Fibroblast of skin of abdomen (primary cell): ENCODE measurements at regions not wholly inside any gene's neighbourhood (a gene's known extent, or its start where the extent isn't known, plus 50 kb on each side); places are given as distances from the start of the nearest gene placed in this dataset.

ENCODE experiments used
- DNase-seq: peaks from one replicate; pipeline ENCODE4 v3.0.0-alpha.2; 2013

DNA sequence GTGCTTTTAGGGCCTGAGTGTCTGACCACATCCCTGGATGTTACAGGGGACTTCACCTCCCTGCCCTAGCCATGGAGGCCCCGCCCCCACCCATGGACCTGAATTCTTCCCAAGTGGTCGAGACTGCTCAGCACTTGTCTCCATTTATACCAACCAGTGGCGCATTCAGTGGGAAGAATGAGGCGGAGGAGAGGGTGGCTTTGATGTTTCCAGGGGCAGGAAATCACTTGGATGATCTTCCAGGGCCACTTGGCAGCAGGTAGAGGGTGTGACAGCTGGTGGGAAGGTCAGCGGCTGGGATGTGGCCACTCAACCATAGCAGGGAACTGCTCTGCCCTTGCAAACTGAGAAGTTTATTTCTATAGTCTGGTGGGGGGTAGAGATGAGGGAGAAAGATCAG, 155.1 kb upstream of the BLID start:
- no peak for DNase-seq

- DNase-seq: no peak
Measured at GRCh38 chr11:122270535-122270934, 154.5 kb upstream of the BLID start.

GRCh38 chr11:122269824-122270223, 153.8 kb upstream of the BLID start:
- no peak for DNase-seq

- DNase-seq: no peak
Measured at GRCh38 chr11:122268601-122269130, 152.7 kb upstream of the BLID start.

DNA sequence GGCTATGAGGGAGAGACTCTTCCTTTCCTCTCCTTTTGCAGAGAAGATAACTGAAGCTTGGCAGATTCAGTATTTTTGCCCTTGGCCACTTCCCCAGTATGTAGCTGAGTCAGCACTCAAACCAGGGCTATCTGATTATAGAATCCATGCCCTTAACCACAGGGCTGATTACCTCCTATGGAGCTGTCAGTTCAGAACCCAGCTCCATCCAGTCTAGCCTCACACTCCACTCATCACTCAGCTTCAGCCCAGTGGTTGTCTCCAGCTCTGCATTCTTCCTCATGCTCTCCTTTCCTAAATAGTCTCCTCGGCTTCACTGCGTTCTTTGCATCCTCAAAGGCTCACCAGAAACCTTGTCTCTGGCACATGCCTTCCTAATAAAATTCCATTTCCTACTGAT, 151.6 kb upstream of the BLID start:
- peak; percentile 94 for DNase-seq

DNA sequence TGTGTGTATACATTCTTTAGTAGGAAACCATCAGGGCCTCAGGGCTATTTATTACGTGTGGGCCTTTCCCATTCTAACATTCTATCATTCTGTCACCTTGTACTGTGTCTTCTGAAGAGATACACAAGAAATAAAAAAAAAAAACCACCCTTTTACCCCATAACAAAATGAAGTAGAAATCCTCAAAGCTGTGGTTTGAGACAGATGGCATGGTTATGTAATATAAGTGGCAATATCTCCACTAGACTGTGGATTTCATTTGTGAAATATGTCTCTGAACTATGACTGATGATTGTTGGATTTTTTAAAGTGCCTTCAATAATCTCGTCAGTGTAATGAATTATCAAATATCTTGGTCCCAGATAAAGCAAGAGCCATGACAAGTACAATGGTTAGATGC, 150.0 kb upstream of the BLID start:
- no peak for DNase-seq

- no peak for DNase-seq
Measured at GRCh38 chr11:122264121-122264520, 148.1 kb upstream of the BLID start.

- DNase-seq: no peak
Measured at GRCh38 chr11:122261546-122261945, 145.5 kb upstream of the BLID start.

DNA sequence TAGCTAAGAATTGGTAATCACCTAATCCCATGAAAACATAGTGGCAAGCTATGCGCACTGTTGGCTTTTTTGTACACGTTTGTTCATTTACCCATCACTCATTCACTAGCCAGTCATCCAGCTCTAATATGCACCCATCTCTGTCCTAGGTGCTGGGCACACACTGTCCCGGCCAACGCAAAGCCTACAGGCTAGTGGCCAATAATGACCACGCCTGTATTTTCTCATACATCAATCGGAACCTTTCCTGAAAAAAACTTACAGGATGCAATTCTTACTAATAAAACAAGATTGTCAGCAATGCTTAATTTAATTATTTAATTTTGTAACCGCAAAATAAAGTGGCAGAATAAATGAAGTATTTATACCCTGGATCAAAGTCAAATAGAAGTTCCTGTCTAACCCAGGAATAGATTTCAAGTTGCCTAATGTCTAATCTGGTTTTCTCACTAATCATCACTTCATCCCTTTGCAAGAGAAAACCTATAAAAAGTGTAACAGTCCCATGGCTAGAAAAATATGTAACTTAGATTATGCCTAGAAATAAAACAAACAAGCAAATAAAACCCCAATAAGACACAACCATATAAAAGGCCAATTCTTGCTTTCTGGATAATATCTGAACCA, 143.3 kb upstream of the BLID start:
- no peak for DNase-seq

DNA sequence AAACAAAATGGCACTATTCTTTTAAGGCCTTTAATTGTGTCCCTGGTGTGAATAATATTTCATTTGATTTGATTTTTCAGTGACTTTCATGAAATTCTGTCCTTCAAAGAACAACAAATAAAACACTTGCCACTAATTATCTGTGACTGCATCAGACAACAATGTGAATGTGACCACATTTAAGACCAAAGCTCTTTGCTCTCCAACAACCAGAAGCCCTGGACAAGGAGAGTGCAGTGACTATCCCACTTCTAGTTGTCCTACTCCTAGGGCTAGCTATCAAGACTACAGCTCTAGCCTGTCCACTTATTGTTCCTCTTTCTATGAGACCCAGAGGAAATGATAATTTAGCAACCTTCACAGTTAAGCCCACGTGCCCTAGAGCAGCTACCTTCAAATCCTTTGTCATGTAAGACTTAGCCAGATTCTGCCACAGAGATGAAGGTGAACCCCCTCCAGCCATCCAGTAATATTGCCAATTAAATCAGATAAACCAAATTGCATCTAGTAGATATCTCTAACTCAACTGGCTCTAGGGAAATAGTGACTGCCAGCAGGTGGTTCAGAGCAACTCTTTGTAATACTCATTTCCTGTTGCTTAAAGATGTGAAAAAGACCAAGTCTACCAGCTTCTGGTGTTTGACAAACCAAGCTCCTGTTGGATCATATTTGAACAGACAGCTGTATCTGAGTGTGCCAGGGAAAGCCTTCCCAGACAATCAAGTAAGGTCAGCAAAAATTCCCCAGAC, 142.6 kb upstream of the BLID start:
- no peak for DNase-seq

DNA sequence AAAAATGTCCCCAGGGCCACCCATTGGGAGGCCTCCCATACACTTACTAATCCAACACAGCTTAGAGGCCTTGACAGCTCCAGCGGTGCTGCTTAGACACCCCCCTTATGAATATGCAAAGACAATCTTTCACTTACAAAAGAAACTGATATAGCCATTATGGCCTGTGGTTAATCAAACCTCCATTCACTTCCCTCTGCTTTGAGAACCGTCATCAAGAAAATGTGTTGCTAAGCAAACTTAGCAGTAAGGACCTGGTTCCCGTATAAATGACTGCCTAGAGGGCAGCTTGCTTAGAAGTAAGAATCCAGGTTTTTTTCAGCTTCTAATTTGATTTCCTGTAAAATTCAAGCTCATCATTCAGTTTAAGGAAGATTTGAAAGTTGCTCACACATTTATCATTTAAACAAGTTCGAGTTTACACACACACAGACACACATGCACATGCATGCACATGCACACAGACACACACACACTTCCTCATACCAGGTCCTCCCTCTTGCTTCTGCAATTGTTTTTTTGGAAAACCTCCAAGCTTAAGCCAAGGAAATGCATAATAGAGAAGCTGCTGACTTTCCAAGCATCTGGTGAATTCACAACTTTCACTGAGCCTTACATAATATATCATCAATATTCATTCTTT, 137.7 kb upstream of the BLID start:
- peak; percentile 92 for DNase-seq

GRCh38 chr11:122248939-122249338, 132.9 kb upstream of the BLID start:
- no peak for DNase-seq

DNA sequence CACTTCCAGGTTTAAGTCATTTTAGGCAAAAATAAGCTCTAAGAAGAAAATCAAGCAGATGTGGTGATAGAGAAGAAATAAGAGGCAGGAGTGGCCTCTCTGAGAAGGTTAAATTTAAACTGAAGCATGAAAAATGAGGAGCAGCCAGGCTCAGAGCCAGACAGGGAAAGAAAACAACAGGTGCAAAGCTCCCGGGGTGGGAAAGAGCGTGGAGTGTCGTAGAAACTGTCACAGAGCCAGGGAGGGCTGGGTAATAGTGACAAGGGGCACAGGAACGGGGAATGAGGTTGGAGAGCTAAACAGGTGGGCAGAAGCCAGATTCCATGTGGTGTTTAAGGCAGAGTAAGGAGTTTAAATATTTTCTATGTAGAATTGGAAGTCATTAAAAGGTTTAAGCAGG, 132.1 kb upstream of the BLID start:
- no peak for DNase-seq

DNA sequence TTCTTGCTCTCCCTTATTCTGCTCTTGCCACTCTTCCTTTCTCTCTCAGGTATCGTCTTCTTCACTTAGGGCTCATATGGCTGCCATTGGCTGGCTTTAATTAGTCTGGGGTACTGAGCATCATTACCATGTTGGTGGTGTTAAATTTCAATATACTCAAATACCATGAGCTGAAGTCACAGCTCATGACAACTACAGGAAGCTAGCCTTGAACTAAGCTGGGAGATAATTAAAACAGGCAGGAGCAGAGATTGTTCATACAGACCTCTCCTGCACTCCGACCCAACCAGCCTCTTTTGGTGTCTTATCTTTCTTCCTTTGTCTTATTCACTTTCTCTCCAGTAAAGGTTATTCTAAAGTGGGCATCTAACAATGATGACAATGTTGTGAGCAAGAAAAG, 130.9 kb upstream of the BLID start:
- DNase-seq: peak; percentile 81

- DNase-seq: no peak
Measured at GRCh38 chr11:122242731-122243130, 126.7 kb upstream of the BLID start.

- DNase-seq: no peak
Measured at GRCh38 chr11:122241566-122241965, 125.6 kb upstream of the BLID start.

- no peak for DNase-seq
Measured at GRCh38 chr11:122240638-122241037, 124.6 kb upstream of the BLID start.

DNA sequence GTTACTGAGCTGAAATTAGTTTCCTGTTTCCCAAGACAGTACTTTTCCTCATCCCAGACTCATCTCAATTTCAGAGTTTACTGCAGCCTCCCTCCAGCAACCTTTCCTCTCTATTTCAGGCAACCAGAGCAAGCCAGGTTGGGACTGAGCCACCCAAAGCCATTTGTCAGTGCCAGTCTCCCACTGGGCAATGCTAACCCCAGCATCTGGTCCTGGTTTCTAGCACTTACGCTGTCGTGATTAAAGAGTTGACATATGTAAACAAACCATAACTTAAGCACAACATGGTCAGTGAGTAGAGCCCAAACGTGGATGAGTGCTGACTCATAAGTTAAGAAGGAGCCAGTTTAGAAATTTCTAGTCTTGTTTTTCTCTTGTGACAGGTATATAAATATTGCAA, 119.6 kb upstream of the BLID start:
- peak; percentile 94 for DNase-seq

DNA sequence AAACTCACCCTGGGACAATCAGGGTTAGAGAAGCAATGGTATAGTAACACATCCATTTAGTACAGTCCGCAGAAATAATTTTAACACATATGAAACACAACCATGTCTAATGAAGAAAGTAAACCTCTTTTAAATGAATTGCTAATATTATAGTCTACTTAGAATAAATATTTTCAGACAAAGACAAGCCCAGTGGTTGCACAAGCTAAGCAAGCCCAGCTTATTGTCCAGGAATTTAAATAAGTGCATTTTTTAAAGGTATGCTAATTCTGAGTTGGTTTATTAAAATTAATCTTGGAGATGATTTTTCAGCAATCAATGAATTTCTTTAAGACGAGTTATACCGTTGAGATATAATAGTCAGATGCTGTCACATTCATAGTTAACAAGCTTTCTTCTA, 118.8 kb upstream of the BLID start:
- DNase-seq: no peak

- DNase-seq: no peak
Measured at GRCh38 chr11:122234257-122234656, 118.2 kb upstream of the BLID start.

- DNase-seq: no peak
Measured at GRCh38 chr11:122232985-122233384, 117.0 kb upstream of the BLID start.

DNA sequence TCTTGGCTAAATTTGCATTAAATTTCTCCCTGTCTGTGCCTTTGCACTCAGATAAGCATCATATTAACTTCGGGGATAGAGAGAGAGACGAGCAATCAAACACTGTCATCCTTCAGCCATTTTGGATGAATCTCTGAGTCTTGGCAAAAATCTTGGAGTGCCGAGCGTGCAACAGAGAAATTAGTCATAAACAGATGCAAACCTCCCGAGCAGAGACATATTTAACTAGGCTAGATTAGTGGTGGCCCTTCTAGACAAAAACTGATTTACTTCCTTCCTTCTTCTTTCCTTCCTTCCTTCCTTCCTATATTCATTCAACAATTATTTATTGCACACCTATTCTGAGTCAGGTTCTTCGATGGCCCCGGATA, 114.4 kb upstream of the BLID start:
- DNase-seq: peak; percentile 84

DNA sequence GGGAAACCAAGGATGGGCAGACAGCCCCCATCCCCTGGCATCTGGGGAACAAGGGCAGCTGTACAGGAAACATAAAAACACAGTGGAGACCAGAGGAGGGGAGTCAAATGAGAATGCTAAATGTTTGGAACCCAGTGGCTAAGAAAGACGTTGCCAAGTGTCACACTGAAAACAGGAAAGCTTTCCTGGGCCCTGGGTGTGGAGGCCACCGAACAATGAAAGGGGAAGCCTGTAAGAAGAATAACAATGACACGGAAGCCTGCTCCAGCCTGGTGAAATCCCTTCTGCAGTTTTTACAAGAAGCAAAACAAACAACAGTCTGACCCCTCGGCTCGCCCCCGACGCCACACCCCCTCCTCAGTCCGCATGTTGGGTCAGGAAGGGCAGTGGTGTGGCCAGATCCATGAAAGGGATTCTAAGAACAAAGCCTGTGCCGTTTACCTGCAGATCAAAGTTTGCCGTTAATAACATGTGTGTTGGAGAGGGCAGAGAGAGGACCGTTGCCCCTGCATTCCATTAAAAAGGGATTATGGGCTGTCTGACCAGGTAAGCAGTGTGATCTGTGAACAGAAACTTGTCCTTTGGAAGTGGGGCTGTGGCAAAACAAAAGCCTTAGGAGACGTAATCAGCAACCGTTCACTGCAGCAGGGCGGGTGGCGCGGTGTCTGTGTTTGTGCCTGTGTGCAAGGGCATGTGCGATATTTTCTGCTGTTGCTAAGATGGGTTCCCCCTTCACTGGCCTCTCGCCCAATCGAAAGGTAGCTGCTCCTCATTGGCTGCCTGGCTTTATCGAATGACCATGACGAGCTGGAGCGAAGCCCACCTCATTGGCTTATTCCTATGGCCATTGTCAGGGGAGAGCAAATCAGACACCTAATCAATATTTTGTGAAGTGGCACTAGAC, 113.7 kb upstream of the BLID start:
- DNase-seq: no peak
